ENCODE measurements at regions not wholly inside any gene's neighbourhood (a gene's known extent, or its start where the extent isn't known, plus 50 kb on each side); places are given as distances from the start of the nearest gene placed in this dataset.

DNA sequence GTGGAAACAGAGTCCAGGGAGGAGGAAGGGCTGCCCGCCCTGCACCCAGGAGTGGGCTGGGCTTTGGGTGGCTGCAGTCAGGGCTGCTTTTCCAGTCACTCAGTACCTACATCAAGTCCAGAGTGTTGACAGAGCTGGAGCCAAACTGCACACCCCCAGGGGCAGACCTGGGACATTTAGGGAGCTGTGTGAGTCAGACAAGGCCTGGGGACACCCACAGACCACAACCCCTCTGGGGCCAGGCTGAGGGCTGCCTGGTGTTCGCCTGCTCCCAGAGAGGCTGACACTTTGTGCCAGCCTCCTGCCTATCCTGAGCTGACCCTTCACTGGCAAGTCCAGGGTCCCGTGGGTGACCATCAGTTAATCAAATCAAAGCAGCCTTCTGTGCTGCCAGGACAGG is 240.0 kb downstream of the BCOR start:
- TF ChIP-seq, protein P1, sequence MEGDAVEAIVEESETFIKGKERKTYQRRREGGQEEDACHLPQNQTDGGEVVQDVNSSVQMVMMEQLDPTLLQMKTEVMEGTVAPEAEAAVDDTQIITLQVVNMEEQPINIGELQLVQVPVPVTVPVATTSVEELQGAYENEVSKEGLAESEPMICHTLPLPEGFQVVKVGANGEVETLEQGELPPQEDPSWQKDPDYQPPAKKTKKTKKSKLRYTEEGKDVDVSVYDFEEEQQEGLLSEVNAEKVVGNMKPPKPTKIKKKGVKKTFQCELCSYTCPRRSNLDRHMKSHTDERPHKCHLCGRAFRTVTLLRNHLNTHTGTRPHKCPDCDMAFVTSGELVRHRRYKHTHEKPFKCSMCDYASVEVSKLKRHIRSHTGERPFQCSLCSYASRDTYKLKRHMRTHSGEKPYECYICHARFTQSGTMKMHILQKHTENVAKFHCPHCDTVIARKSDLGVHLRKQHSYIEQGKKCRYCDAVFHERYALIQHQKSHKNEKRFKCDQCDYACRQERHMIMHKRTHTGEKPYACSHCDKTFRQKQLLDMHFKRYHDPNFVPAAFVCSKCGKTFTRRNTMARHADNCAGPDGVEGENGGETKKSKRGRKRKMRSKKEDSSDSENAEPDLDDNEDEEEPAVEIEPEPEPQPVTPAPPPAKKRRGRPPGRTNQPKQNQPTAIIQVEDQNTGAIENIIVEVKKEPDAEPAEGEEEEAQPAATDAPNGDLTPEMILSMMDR (IDR thresholded peaks at IDR 0.05 in 2 of 3, conservative IDR thresholded peaks at IDR 0.05 in 1 of 3; ENCODE audit: insufficient read depth in 2 of 3, low read depth in 1 of 3, low read length in 3 of 3) = no peak
- TF ChIP-seq, protein P2, sequence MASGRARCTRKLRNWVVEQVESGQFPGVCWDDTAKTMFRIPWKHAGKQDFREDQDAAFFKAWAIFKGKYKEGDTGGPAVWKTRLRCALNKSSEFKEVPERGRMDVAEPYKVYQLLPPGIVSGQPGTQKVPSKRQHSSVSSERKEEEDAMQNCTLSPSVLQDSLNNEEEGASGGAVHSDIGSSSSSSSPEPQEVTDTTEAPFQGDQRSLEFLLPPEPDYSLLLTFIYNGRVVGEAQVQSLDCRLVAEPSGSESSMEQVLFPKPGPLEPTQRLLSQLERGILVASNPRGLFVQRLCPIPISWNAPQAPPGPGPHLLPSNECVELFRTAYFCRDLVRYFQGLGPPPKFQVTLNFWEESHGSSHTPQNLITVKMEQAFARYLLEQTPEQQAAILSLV (tag; IDR thresholded peaks at IDR 0.05) = no peak
- TF ChIP-seq EP300 (IDR thresholded peaks at IDR 0.05; ENCODE audit: low read length) = no peak
- TF ChIP-seq, protein P3, sequence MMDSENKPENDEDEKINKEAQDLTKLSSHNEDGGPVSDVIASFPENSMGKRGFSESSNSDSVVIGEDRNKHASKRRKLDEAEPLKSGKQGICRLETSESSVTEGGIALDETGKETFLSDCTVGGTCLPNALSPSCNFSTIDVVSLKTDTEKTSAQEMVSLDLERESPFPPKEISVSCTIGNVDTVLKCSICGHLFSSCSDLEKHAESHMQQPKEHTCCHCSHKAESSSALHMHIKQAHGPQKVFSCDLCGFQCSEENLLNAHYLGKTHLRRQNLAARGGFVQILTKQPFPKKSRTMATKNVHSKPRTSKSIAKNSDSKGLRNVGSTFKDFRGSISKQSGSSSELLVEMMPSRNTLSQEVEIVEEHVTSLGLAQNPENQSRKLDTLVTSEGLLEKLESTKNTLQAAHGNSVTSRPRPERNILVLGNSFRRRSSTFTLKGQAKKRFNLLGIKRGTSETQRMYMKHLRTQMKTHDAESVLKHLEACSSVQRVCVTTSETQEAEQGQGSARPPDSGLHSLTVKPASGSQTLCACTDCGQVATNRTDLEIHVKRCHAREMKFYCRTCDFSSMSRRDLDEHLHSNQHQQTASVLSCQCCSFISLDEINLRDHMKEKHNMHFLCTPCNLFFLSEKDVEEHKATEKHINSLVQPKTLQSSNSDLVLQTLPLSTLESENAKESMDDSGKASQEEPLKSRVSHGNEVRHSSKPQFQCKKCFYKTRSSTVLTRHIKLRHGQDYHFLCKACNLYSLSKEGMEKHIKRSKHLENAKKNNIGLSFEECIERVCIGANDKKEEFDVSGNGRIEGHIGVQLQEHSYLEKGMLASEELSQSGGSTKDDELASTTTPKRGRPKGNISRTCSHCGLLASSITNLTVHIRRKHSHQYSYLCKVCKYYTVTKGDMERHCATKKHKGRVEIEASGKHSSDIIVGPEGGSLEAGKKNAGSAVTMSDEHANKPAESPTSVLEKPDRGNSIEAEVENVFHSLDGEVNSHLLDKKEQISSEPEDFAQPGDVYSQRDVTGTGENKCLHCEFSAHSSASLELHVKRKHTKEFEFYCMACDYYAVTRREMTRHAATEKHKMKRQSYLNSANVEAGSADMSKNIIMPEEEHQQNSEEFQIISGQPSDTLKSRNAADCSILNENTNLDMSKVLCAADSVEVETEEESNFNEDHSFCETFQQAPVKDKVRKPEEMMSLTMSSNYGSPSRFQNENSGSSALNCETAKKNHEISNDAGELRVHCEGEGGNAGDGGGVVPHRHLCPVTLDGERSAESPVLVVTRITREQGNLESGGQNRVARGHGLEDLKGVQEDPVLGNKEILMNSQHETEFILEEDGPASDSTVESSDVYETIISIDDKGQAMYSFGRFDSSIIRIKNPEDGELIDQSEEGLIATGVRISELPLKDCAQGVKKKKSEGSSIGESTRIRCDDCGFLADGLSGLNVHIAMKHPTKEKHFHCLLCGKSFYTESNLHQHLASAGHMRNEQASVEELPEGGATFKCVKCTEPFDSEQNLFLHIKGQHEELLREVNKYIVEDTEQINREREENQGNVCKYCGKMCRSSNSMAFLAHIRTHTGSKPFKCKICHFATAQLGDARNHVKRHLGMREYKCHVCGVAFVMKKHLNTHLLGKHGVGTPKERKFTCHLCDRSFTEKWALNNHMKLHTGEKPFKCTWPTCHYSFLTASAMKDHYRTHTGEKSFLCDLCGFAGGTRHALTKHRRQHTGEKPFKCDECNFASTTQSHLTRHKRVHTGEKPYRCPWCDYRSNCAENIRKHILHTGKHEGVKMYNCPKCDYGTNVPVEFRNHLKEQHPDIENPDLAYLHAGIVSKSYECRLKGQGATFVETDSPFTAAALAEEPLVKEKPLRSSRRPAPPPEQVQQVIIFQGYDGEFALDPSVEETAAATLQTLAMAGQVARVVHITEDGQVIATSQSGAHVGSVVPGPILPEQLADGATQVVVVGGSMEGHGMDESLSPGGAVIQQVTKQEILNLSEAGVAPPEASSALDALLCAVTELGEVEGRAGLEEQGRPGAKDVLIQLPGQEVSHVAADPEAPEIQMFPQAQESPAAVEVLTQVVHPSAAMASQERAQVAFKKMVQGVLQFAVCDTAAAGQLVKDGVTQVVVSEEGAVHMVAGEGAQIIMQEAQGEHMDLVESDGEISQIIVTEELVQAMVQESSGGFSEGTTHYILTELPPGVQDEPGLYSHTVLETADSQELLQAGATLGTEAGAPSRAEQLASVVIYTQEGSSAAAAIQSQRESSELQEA (IDR thresholded peaks at IDR 0.05; ENCODE audit: low read depth) = no peak
- no peak for TF ChIP-seq ZNF644 (tag; IDR thresholded peaks at IDR 0.05; ENCODE audit: low read depth)
- no peak for TF ChIP-seq TAL1 (IDR thresholded peaks at IDR 0.05)
- TF ChIP-seq, protein P4, sequence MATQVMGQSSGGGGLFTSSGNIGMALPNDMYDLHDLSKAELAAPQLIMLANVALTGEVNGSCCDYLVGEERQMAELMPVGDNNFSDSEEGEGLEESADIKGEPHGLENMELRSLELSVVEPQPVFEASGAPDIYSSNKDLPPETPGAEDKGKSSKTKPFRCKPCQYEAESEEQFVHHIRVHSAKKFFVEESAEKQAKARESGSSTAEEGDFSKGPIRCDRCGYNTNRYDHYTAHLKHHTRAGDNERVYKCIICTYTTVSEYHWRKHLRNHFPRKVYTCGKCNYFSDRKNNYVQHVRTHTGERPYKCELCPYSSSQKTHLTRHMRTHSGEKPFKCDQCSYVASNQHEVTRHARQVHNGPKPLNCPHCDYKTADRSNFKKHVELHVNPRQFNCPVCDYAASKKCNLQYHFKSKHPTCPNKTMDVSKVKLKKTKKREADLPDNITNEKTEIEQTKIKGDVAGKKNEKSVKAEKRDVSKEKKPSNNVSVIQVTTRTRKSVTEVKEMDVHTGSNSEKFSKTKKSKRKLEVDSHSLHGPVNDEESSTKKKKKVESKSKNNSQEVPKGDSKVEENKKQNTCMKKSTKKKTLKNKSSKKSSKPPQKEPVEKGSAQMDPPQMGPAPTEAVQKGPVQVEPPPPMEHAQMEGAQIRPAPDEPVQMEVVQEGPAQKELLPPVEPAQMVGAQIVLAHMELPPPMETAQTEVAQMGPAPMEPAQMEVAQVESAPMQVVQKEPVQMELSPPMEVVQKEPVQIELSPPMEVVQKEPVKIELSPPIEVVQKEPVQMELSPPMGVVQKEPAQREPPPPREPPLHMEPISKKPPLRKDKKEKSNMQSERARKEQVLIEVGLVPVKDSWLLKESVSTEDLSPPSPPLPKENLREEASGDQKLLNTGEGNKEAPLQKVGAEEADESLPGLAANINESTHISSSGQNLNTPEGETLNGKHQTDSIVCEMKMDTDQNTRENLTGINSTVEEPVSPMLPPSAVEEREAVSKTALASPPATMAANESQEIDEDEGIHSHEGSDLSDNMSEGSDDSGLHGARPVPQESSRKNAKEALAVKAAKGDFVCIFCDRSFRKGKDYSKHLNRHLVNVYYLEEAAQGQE (IDR thresholded peaks at IDR 0.05; ENCODE audit: borderline replicate concordance) = no peak
- TF ChIP-seq, protein P4 (CRISPR knock-in tag; IDR thresholded peaks at IDR 0.05; ENCODE audit: low read depth) = no peak
